ENCODE measurements at regions not wholly inside any gene's neighbourhood (a gene's known extent, or its start where the extent isn't known, plus 50 kb on each side); places are given as distances from the start of the nearest gene placed in this dataset.
"Not testable (repeated sequence)": the region's sequence is repeated elsewhere in the genome, so short reads cannot be mapped to it uniquely, and the experiment has no call there.

GRCh38 chr2:149860276-149860921 lies 272.8 kb upstream of the MMADHC start:
- DNase-seq (ENCODE audit: low read depth): peak; percentile 85

- peak; percentile 80 for DNase-seq (ENCODE audit: low read depth)
Observed at GRCh38 chr2:149858901-149859634, 271.5 kb upstream of the MMADHC start.

DNA sequence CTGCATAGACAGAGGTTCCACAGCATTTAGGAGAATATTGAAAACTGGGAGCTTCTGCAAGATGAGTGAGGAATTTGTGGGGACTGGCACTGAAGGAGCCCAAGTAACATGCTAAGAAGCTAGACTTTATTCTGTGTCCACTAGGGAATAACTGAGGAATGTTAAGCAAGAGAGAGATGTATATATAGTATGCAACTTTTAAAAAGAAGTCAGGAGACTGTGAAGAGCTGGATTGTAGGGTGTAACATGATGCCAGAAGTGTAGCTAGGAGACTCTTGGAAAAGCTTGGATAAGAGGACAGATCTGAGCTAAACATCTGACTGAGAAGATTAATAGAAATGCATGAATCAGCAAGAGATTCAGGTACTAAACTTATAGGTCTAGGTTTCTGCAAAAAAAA lies 270.6 kb upstream of the MMADHC start:
- DNase-seq (ENCODE audit: low read depth): no peak

DNA sequence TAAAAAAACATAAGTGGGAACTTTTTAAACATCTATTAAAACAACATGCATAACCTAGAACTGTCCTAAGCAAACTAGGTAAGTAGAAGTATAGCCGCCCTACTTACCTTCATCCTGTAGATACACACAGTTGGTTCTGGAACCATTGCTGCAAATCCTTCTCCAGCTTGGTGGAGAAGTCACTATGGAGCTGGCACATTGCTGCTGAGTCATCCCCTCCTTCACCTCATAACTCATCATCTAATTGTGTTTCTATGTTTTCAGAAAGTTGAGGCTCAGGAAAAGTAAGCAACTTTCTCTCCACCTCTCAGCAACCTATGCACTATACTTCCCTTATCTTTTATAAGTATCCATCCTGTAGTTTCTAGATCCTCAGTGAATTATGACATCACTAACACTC lies 269.8 kb upstream of the MMADHC start:
- DNase-seq (ENCODE audit: low read depth): no peak

- DNase-seq (ENCODE audit: low read depth): not testable (repeated sequence)
Observed at GRCh38 chr2:149855859-149856258, 268.3 kb upstream of the MMADHC start.

- DNase-seq (ENCODE audit: low read depth): no peak
Observed at GRCh38 chr2:149849591-149849990, 262.0 kb upstream of the MMADHC start.

- DNase-seq (ENCODE audit: low read depth): no peak
Observed at GRCh38 chr2:149849136-149849535, 261.6 kb upstream of the MMADHC start.

GRCh38 chr2:149841396-149841795 lies 253.8 kb upstream of the MMADHC start:
- DNase-seq (ENCODE audit: low read depth): no peak

- DNase-seq (ENCODE audit: low read depth): no peak
Observed at GRCh38 chr2:149832324-149832723, 244.7 kb upstream of the MMADHC start.

DNA sequence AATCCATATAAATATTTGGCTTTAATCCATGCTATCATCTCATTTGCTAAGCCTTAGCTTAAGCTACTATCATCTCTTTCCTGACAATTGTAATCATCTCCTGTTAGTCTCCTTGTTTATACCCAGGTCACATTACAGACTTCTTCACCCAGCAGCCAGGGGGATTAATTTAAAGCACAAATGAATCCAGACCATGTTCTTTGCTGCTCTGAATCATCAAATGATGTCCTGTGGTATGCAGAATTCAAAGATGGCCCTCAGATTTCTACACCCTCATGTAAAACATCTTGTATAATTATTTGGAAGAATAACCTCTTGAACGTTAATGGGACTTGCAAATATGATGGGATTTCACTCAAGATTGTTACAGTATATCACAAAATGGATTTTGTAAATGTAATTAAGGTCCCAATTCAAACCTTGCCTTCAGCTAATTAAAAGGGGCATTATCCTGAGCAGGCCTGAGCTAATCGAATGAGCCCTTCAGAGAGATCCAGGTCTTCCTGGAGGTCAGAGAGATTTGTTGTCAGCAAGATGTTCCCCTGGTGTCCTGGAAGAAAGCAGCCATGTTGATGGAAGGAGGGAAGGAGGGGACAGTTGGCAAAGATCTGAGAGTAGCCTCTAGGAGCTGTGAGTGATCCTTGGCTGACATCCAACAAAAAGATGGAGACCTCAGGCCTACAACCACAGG lies 241.1 kb upstream of the MMADHC start:
- no peak for DNase-seq (ENCODE audit: low read depth)

GRCh38 chr2:149827585-149828126 lies 240.1 kb upstream of the MMADHC start:
- no peak for DNase-seq (ENCODE audit: low read depth)

GRCh38 chr2:149826471-149827125 lies 239.0 kb upstream of the MMADHC start:
- DNase-seq (ENCODE audit: low read depth): no peak

GRCh38 chr2:149825473-149825872 lies 237.9 kb upstream of the MMADHC start:
- DNase-seq (ENCODE audit: low read depth): no peak

GRCh38 chr2:149824136-149824535 lies 236.6 kb upstream of the MMADHC start:
- DNase-seq (ENCODE audit: low read depth): no peak

- DNase-seq (ENCODE audit: low read depth): no peak
Observed at GRCh38 chr2:149819356-149819957, 231.9 kb upstream of the MMADHC start.

DNA sequence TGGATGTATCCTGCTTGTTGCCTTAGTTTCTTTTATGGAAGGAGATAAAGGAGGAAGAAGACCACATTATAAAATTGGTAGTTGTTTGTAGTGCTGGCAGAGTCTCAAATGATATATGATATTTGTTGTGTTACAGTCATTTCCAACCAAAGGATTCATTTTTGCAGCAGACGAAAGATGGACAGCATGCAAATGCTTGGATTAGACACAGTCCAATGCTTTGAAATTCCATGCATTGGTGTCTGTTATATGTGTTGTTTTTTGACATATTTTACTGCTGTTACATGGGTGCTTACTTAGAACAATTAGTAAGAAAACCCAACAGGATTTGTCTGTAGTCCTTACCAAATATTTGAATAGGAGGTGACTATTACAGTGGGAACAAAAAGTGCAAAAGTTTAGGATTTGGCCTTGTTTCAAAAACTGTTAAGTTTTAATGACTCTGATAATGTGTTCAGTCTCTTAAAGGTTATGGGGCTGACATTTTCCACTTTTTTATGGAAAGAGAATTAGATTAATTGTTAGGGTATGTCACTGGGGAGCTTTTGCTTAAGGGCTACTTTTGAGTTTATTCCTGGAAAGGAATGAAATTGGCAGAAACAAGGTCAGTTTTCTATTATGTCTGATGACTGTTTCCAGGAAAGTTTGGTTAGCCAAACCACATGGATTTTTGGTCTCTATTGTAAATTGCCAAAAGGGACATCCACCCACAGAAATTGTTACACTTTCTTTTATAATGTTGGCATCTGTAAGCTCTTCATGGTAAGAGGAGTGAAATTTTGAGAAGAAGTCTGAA lies 229.4 kb upstream of the MMADHC start:
- DNase-seq (ENCODE audit: low read depth): peak; percentile 27

DNA sequence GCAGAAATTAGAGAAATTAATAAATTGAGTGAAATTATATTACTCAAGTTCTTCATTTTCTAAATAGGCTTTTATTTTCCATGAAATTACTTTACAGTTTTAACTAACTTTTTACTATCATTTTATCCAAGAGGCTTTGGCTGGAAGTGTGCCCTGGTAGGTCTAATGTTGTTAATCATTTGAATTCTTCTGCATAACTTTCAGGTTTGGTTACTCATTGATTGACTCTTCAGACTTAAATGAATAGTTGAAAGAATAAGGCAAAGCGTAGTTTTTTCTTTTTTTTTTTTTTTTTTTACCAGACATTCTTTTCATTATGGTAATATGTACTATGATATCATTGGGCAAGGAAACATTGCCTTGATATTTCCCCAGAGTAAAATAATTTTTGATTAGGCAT lies 228.4 kb upstream of the MMADHC start:
- DNase-seq (ENCODE audit: low read depth): no peak

DNA sequence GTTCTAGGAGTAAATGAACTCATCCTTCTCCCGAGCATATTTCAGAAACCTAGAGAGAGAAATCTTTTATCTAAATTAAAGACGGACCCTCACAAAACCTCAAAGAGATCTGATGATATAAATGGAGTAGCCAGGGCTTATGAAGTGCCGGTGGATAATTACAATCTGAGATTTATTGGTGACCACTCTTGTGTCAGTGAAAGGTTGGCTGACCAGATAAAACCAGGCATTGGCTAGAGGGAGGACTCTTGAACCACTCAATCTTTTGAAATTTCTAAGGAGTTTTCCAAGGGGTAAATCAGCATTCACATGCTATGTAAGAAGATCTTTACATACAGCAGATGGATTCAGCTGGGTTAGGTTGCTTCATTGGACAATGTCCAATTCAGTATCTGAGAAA lies 227.3 kb upstream of the MMADHC start:
- DNase-seq (ENCODE audit: low read depth): no peak

DNA sequence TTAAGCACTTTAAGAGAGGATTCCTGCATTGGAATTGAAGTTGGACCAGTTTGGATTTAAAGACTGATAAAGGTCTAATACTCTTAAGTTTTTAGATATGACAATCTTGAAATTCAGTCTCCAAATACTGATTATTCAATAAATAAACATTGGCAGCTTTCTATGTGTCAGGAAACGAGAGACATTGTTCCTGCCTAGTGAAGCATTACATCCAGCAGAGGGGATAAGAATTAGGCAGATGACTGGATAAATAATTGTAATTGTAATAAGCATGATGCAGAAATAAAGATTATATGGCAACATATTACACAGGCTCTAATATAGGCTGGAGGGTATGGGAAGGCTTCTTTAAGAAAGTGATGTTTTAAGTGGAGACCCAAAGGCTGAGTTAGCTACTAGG lies 226.5 kb upstream of the MMADHC start:
- no peak for DNase-seq (ENCODE audit: low read depth)

DNA sequence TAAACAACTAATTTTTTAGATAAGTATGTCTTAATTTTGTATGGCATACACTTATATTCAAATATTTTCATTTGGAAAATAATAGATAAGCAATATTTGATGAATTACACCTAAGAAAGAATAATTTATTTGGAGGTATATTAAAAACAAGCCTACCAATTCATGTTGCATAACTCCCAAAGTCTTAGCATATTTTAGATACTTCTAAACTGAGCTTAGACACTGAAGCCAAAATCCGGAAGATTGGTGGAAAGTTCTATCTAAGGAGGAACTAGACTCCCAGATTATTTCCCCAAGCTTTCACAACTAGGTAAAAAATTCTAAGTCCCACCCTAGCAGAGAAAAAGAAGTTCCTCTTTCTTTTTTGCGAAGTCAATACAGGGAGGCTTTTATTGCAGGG lies 221.0 kb upstream of the MMADHC start:
- no peak for DNase-seq (ENCODE audit: low read depth)

- no peak for DNase-seq (ENCODE audit: low read depth)
Observed at GRCh38 chr2:149806651-149807050, 219.1 kb upstream of the MMADHC start.

Data from GM04503 (cell line).